Esophagus muscularis mucosa (tissue), 3 donors: ENCODE measurements at regions not wholly inside any gene's neighbourhood (a gene's known extent, or its start where the extent isn't known, plus 50 kb on each side); places are given as distances from the start of the nearest gene placed in this dataset.

Experiments used
- CTCF ChIP-seq, 3 experiments: fragments of 200-600 bp in 2 of 3; fragments of 450-650 bp in 1 of 3; sonication (generic) in 2 of 3; IDR thresholded peaks; one replicate each; pipeline ENCODE4 v1.5.1; 2017 to 2019; ENCODE audit warnings: antibody characterized with exemption in 3 of 3, mild to moderate bottlenecking in 2 of 3, moderate library complexity in 1 of 3
- POLR2A ChIP-seq: fragments of 450-650 bp; IDR thresholded peaks from one replicate; pipeline ENCODE4 v1.6.1; 2017; ENCODE audit warnings: antibody characterized with exemption, moderate library complexity, mild to moderate bottlenecking, low read depth

GRCh38 chr5:116830079-116830478 is 255.5 kb upstream of the SEMA6A start:
- TF ChIP-seq POLR2A (no peak), CTCF (IDR thresholded peaks at IDR 0.05) (no peak)
